Esophagus squamous epithelium (tissue), 4 donors: ENCODE measurements at regions not wholly inside any gene's neighbourhood (a gene's known extent, or its start where the extent isn't known, plus 50 kb on each side); places are given as distances from the start of the nearest gene placed in this dataset.

ENCODE experiments used
- POLR2A ChIP-seq, 4 donors: fragments of 450-650 bp; IDR thresholded peaks; one replicate each; pipeline ENCODE4 v1.6.1; 2017; ENCODE audit warnings: antibody characterized with exemption in 4 of 4, mild to moderate bottlenecking in 4 of 4, moderate library complexity in 3 of 4
- TF ChIP-seq, protein P1 (sequence below), 6 experiments: fragments of 450-650 bp in 4 of 6; fragments of 200-600 bp in 2 of 6; sonication (generic) in 2 of 6; IDR thresholded peaks; one replicate each; pipeline ENCODE4 v1.5.1; 2016 to 2019; ENCODE audit warnings: antibody characterized with exemption in 6 of 6, mild to moderate bottlenecking in 4 of 6, moderate library complexity in 4 of 6

DNA sequence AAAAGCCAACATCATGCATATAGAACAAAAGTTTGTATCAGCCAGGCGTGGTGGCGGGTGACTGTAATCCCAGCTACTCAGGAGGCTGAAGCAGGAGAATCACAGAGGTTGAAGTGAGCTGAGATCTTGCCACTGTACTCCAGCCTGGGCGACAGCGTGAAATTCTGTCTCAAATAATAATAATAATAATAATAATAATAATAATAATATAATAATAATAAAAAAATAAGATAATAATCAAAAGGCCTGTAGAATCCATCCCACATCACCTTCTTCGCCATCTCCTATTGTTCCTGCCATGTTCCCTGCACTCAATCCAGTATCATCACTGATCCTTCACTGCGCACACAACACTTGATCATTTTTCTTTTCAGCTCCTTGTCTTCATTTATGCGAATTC lies 619.3 kb upstream of the ADARB2 start:
- TF ChIP-seq, protein P1, sequence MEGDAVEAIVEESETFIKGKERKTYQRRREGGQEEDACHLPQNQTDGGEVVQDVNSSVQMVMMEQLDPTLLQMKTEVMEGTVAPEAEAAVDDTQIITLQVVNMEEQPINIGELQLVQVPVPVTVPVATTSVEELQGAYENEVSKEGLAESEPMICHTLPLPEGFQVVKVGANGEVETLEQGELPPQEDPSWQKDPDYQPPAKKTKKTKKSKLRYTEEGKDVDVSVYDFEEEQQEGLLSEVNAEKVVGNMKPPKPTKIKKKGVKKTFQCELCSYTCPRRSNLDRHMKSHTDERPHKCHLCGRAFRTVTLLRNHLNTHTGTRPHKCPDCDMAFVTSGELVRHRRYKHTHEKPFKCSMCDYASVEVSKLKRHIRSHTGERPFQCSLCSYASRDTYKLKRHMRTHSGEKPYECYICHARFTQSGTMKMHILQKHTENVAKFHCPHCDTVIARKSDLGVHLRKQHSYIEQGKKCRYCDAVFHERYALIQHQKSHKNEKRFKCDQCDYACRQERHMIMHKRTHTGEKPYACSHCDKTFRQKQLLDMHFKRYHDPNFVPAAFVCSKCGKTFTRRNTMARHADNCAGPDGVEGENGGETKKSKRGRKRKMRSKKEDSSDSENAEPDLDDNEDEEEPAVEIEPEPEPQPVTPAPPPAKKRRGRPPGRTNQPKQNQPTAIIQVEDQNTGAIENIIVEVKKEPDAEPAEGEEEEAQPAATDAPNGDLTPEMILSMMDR (IDR thresholded peaks at IDR 0.05) = no peak
- no peak for TF ChIP-seq POLR2A (IDR thresholded peaks at IDR 0.05)
